ENCODE measurements at regions not wholly inside any gene's neighbourhood (a gene's known extent, or its start where the extent isn't known, plus 50 kb on each side); places are given as distances from the start of the nearest gene placed in this dataset.

- TF ChIP-seq CTCF (IDR thresholded peaks at IDR 0.05; ENCODE audit: insufficient read depth, low read depth, low read length) (no peak), EZH2 (IDR thresholded peaks at IDR 0.05; ENCODE audit: insufficient read depth, low read length) (no peak)
Observed at GRCh38 chr5:112511920-112512319, 92.8 kb upstream of the EPB41L4A start.

Data from astrocyte (in vitro differentiated cells and primary cell).